ELF-1 (cell line): ENCODE measurements at regions not wholly inside any gene's neighbourhood (a gene's known extent, or its start where the extent isn't known, plus 50 kb on each side); places are given as distances from the start of the nearest gene placed in this dataset.
"Not testable (repeated sequence)": the region's sequence is repeated elsewhere in the genome, so short reads cannot be mapped to it uniquely, and the experiment has no call there.

ENCODE experiments used
- DNase-seq: peaks from one replicate; pipeline ENCODE4 v3.0.0-alpha.2; 2016; ENCODE audit warnings: low read depth, low spot score

DNA sequence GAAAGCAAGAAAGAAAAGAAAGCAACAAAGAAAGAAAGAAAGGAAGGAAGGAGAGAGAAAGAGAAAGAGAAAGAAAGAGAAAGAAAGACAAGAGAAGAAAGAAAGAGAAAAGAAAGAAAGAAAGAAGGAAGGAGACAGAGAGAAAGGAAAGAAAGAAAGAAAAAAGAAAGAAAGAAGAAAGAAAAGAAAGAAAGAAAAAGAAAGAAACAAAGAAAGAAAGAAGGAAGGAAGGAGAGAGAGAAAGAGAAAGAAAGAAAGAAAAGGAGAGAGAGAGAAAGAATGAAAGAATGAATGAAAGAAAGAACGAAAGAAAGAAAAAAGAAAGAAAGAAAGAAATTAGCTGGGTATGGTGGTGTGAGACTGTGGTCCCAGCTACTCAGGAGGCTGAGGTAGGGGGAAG is 400.1 kb upstream of the MDGA2 start:
- no peak for DNase-seq

DNA sequence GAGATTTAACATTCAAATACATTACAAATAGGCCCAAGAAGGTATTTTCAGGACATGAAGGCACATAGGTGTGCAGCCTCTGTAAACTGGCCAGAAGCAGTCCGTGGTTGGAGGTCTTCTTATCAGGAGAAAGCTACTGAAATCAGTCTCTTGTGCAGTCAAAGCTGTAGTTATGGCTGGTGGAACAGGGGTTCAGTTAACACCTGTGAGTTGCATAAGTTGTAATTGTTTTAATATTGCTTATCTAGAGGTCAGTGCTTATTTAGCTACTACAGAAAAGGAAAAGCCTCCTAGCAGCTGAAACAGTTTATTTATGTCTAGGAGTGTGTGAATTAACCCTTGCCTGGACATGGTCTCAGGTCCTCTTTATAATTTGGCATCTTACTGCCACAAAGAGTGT is 377.6 kb upstream of the MDGA2 start:
- no peak for DNase-seq

DNA sequence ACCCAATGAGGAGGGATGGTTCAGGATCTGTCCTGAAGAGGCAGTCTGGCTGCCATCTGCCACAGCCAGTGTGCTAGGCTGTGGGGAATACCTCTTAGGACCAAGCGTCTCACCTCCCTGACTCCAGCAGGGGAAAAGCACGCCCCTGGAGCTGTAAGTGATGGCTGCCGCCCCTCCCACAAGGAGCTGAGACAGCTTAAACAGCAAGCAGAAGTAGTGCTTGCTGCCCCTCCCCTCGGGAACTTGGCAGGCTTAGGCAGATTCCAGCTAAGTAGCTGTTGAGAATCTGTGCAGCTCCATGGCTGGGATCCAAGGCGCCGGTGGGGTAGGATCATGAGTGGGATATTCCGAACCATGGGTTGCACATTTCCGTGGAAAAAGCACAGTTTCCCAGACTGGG is 360.4 kb upstream of the MDGA2 start:
- peak; percentile 57 for DNase-seq

DNA sequence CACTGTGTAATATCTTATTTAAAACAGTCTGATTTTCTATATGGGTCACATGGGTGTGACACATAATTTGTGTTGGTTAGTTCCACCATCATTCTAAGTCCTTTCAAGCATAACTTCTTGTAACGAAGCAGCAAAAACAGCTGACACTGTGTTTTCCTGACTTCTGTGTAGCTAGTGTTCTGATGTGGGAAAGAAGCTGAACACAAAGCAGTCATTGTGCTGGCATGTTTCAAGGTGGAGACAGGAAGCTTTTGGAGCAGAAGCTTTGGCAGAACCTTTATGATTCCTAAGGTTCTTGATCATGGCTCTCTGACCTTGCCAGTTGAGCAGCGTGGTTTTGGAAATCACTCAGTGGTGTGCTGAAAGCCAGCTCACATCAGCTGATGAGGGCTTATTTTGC is 351.7 kb upstream of the MDGA2 start:
- no peak for DNase-seq

DNA sequence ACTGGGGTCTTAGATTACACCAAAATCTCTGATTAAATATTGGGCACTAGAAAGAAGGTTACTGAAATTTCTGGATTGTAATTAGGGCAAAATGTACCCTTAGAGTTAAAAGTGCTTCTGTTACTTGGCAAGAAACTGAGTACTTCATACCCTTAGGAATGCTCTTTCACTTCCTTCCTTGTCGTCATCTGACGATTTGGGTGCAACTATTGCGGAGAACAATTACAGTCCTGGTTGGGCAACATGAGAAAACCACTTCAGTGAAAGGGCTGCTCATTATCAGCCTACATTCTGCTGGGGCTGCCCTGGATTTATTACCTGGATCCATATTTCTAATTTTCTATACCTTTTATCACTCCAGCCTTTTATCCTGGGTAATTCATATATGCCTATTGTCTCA is 348.5 kb upstream of the MDGA2 start:
- DNase-seq = no peak

DNA sequence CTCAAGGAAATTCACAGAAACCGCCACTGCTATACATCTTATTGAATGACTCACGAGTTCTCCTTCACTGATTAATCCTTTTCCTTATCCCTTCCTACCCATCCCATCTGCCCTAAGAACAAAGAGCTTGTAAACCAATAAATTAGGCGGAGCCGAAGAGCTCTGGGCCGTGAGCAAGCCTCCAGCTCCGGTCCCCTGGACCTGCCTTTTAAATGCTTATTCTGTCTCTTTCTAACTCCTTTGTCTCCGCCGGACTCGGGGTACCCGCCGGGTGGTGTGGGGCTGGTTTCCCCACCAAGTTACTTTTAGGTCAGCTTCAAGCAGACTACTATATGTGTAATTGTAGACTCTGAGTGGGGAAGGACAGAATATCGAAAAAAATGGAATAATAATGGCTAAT is 336.1 kb upstream of the MDGA2 start:
- DNase-seq = peak; percentile 17

DNA sequence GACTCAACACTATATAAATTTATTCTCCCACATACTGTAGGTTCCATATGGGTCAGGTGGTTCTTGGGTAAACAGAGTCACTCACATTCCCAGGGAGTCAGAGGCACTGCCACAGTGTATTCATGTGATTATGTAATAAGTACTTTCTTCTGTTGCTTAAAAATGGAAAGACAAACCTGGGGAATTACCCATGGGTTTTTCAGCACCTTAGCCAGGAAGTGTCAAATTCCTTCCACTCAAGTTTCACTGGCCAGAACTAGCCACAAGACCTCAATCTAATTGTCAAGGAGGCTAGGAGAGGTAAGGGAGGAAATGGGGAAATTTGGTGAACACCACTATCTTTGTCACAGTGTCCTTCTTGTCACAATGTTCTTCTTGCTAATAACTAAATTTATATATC is 333.2 kb upstream of the MDGA2 start:
- DNase-seq = peak; percentile 1

DNA sequence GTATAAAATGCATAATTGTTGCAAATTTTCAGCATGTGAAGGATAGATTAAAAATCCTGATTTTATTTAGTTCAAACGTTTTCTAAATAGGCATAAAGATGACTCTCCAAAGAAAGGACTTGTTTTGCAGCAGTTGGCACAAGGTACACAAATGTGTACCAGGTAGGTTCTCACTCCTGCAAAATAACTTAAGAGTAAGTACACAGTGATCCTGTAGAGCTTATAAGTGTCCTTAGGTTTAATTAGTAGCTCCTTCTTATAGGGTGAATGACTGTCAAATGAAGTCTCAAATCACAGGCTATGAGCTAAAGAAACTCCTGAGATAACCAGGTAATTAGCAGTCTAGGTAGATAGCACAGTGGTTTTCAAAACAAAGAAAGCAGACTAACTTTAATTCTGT is 330.6 kb upstream of the MDGA2 start:
- no peak for DNase-seq

DNA sequence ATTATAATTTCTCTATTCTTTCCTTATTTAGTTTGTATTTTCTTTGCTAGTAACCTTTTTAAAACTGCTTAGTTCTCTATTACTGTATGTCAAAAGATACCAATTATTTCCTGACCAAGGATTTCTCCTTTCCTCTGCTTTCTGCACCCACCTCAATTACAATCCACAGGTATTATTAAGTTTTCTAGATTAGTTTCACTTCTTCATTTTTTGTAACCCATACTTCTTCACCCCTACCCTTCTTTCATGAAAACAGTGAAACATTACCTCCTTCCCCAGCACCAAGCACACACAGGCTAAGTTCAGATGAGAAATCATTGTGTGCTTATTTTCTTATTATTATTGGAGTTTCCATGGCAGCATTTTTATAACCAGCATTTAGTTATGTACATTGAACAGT is 318.5 kb upstream of the MDGA2 start:
- no peak for DNase-seq

DNA sequence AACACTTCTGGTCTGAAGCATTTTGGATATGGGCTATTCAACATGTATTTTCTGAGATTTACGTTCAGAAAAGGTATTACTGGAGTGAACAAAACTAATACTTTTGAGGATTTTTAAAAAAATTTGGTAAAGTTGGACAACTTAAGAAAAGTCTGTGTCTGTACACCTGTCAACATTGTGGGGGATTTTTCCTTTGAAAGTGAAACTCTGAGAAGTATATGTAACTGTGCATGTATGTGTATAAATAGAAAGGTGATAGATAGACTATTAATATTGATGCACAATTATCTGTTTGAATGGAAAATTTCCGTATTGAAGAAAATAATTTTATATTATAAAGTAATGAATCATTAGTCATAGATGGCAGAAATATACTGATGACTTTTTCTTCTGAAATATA is 312.8 kb upstream of the MDGA2 start:
- no peak for DNase-seq

DNA sequence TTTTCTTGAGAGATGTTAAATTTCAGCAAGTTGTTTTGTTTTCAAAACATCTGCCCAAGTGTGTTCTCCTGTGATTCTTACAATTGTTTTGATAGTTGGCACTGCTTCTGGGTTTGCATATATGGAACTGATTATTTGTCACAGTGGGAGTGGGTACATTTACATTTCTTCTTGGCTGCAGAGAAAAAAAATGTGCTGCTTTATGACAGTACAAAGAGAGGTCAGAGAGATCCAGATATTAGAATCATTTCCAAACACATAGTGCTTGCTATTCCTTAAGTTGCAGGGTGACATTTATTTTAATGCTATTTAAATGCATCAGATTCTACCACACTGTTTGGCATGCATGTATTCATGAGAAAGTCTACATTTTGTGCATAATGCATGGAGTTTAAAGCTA is 303.5 kb upstream of the MDGA2 start:
- no peak for DNase-seq

DNA sequence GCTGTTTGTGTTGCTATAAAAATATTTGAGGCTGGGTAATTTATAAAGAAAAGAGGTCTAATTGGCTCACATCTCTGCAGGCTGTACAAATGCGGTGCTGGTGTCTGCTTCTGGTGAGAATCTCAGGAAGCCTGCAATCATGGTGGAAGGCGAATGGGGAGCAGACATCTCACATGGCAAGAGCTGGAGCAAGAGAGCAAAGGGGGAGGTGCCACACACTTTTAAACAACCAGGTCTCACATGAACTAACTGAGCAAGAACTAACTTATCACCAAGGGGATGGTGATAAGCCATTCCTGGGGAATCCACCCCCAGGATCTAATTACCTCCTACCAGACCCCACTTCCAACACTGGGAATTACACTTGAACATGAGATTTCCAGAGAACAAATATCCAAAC is 300.7 kb upstream of the MDGA2 start:
- no peak for DNase-seq

DNA sequence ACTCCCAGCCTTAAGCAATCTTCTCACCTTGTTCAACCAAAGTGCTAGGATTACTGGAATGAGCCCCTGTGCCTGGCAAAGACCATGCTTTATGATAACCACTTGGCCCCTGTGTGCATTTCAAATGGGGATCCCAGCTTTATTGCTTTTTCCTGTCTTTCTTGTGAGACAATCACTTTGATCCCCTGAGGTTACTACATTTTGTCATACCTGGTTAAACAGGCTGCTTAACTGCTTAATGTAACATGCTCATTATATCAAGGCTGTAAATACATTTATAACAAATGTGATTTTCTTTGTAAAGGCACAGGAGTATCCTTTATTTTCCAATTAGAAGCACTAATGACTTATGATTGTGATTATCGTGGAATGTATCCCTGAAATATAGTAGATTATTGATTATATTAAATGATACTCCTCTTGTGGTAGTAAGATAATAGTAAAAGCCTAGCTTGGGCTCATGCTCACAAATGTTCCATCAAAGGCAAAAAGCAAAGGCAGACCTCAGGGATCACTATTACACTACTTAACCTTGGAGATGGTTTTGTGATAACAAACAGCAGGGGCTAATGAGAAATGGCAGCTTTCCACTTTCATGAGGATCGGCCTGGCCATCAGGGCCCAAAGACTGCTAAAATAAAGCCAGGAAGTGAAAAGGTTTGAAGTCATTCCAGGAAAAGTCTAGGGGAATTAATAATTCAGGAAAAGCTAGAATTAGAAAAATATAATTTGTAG is 290.8 kb upstream of the MDGA2 start:
- no peak for DNase-seq

DNA sequence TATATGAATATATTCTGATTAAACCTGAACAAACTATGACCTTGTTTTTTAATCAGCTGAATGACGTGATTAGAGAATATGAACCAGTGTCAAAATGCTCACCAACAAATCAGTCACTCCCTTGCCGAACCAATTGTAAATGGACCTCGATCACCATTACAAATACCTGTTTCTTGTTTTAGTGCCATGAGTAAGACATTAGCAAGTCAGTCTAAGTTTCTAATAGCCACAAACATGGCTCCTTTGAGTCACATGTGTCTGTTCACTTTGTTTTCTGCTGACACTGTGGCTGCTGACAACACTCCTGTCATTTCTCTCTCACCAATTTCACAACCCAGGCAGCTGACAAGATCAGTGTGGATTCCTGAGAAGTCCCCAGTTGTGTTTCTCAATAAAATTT is 286.2 kb upstream of the MDGA2 start:
- no peak for DNase-seq

DNA sequence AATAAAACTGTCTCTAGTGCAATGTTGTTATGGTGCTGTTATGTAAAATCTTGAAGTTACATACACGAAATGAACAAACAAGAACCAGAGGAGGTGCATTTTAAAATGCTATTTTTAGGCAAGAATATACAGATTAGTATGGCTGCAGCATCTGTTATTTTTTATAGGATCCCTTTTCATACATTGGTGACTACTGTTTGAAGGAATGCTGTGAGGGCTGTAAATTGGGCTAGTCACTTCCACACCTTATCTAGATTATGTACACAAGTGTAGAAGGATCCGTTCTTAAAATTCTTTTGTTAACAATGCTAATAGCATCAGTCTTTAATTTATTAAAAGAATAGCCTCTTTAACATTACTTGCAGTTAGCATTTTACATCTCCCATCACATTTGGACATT is 284.3 kb upstream of the MDGA2 start:
- DNase-seq = no peak

DNA sequence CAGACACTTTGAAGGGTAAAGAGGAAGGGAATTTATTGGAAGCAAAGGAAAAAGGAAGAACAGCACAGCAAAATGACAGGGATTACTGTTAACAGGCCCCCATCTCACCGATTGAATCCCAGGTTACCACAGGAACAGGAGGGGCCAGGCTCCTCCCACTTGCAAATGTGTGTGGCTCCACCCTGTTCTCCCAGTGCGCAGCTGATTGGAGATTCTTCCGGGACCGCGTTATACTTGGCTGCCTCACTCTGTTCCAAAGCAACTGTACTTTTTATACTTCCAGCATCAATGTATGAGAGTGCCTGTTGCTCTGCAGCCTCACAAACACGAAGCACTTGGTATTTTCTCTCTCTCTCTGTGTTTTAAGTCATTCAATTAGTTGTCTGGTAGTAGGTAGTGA is 273.6 kb upstream of the MDGA2 start:
- DNase-seq = no peak

DNA sequence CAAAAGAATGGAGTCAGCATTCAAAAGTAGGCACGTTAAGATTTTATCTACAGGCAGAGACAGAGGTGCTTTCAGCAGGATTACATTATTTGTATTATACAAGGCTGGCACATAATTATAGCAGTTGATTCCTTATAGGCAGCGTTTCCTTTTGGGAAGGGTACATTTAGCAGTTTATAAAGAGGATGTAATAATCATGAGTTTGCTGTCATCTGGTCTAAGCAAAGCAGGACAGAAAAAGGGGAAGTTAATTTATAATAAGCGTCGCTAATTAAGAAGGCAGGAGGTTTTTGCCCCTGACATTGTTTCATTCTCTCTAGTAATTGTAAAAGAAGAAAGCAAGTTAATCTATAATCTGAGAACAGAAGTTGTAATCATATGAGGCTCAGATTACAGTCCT is 259.9 kb upstream of the MDGA2 start:
- DNase-seq = no peak

DNA sequence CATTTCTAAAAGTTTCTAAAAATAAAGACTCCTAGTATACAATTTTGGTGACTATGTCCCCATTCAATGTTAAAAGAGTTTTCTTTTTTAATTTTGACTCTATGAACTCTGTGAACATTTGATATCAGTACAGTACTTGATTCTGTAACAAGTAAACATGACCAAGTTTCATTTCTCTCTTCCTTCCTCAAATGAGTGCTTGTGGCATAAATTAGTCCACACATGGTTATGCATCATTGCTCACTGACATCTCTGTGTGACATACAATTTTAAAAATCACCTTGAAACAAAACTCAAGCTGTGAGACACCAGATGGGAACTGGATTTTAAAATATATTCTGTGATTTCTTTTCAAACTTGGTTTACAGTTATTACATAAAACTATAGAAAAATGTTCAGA is 253.9 kb upstream of the MDGA2 start:
- no peak for DNase-seq

DNA sequence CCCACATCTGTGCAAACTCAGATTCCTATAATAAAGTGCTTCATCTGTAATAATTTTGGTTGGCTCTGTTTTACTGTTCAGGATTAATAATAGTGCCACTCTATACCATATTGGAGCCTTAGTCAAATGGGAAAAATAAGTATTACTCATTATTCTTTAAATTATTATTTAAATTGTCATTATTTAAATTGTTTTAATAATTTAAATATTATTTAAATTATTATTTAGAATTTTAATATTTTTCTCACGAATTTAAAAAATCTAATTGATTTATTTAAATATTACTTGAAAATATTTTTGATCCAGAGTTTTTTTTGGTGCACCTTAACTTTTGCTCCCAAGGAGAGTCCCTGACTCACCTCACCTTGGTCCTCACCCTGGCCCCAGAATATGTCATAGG is 245.7 kb upstream of the MDGA2 start:
- DNase-seq = no peak

DNA sequence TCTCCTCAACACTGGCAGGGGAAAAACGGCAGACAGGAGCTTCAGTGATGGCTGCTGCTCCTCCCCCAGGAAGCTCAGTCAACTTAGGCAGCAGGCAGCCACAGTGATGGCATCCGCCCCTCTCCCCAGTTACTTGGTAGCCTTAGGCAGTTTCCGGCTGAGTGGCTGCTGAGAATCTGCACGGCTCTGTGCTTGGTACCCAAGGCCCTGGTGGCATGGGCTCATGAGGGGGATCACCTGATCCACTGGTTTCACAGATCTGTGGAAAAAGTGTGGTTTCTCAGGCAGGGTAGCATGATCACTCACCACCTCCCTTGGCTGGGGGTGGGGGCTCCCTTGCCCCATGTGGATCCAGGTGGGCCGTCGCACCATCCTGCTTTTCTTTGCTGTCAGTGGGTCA is 244.6 kb upstream of the MDGA2 start:
- peak; percentile 60 for DNase-seq

DNA sequence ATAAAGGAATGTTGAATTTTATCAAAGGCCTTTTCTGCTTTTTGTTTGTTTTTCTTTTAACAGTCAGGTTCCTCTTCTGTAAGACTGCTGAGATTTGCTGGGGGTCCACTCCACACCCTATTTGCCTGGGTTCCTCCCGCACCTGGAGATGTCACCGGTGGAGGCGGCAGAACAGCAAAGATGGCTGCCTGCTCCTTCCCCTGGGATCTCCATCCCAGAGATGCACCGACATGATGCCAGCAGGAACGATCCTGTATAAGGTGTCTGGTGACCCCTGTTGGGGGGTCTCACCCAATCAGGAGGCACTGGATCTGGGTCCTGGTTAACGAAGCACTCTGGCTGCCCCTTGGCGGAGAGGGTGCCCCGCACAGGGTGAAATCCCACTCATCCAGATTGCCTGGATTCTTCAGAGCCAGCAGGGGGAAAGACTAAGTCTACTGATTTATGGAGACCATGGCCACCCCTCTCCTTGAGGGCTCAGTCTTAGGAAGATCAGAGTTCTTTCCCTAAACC is 244.0 kb upstream of the MDGA2 start:
- DNase-seq = no peak

DNA sequence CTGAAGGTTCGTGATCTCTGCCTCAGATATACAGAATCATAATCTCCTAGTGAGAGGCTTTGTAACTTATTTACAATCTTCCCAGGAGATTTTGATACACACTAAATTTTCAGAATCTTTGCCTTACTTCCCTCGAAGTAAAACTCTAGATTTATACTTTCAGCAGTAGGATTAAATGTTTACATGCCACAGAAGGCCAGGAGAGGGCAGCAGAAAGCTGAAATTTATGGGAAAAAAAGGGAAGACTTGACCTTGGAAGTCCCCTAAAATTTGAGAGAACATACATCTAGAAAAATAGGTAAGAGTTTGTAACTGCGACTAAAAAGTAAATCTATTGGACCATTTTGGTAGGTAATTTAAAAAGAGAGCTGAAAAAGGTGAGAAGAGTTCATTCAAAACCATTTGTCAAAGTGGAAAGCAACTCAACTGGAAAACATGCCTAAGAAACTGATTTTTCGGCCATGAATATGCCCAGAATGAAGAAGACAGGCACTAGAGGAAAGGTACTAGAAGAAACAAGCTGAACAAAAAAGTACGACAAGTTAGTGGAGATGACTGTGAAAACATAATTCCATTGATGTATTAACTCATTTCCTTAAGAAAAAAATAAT is 242.0 kb upstream of the MDGA2 start:
- peak; percentile 38 for DNase-seq

DNA sequence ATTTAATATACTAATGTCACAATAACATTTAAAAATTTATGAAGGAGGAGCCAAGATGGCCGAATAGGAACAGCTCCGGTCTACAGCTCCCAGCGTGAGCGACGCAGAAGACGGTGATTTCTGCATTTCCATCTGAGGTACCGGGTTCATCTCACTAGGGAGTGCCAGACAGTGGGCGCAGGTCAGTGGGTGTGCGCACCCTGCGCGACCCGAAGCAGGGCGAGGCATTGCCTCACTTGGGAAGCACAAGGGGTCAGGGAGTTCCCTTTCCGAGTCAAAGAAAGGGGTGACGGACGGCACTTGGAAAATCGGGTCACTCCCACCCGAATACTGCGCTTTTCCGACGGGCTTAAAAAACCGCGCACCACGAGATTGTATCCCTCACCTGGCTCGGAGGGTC is 225.7 kb upstream of the MDGA2 start:
- not testable (repeated sequence) for DNase-seq

DNA sequence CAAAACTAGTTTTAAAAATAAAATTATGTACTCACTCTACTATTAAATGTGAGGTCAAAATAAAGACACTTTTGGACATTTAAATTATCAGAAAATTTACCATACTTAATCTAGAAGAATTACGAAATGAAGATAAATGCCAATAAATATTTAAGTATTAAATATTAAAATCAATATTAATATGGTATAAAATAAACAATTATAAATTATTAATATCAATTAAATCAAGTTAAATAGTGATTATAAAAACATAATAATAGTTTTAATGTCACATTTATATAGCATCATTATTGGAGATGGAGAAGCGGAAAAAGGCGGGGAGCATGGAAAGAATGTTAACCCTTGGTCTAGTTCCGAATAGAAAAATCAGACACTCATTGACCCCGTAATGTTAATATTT is 224.3 kb upstream of the MDGA2 start:
- DNase-seq = no peak
